ENCODE measurements at regions not wholly inside any gene's neighbourhood (a gene's known extent, or its start where the extent isn't known, plus 50 kb on each side); places are given as distances from the start of the nearest gene placed in this dataset.
"Not testable (repeated sequence)": the region's sequence is repeated elsewhere in the genome, so short reads cannot be mapped to it uniquely, and the experiment has no call there.

- DNase-seq = no peak
Measured at GRCh38 chr4:126520731-126521130, 1112.0 kb upstream of the INTU start.

GRCh38 chr4:126525400-126525799 lies 1107.4 kb upstream of the INTU start:
- not testable (repeated sequence) for DNase-seq

- DNase-seq = no peak
Measured at GRCh38 chr4:126526335-126526734, 1106.4 kb upstream of the INTU start.

- DNase-seq = no peak
Measured at GRCh38 chr4:126529997-126530396, 1102.8 kb upstream of the INTU start.

GRCh38 chr4:126530996-126531585 lies 1101.7 kb upstream of the INTU start:
- DNase-seq = no peak

- no peak for DNase-seq
Measured at GRCh38 chr4:126532527-126532926, 1100.2 kb upstream of the INTU start.

- no peak for DNase-seq
Measured at GRCh38 chr4:126533146-126533805, 1099.5 kb upstream of the INTU start.

- no peak for DNase-seq
Measured at GRCh38 chr4:126539771-126540170, 1093.0 kb upstream of the INTU start.

GRCh38 chr4:126541820-126542219 lies 1090.9 kb upstream of the INTU start:
- DNase-seq = no peak

- DNase-seq = no peak
Measured at GRCh38 chr4:126544276-126544675, 1088.5 kb upstream of the INTU start.

GRCh38 chr4:126546197-126546596 lies 1086.6 kb upstream of the INTU start:
- DNase-seq = not testable (repeated sequence)

- no peak for DNase-seq
Measured at GRCh38 chr4:126547352-126547751, 1085.4 kb upstream of the INTU start.

GRCh38 chr4:126548890-126549289 lies 1083.9 kb upstream of the INTU start:
- no peak for DNase-seq

GRCh38 chr4:126552321-126552720 lies 1080.4 kb upstream of the INTU start:
- DNase-seq = no peak

- DNase-seq = no peak
Measured at GRCh38 chr4:126553248-126553647, 1079.5 kb upstream of the INTU start.

GRCh38 chr4:126558596-126558995 lies 1074.2 kb upstream of the INTU start:
- DNase-seq = no peak

GRCh38 chr4:126559961-126560360 lies 1072.8 kb upstream of the INTU start:
- no peak for DNase-seq

- DNase-seq = no peak
Measured at GRCh38 chr4:126560794-126561193, 1072.0 kb upstream of the INTU start.

- no peak for DNase-seq
Measured at GRCh38 chr4:126563389-126563788, 1069.4 kb upstream of the INTU start.

- DNase-seq = no peak
Measured at GRCh38 chr4:126564283-126564854, 1068.4 kb upstream of the INTU start.

- DNase-seq = peak; percentile 16
Measured at GRCh38 chr4:126568652-126569570, 1063.8 kb upstream of the INTU start.

GRCh38 chr4:126572264-126572663 lies 1060.5 kb upstream of the INTU start:
- DNase-seq = no peak

- DNase-seq = no peak
Measured at GRCh38 chr4:126582737-126583136, 1050.0 kb upstream of the INTU start.
